Colon (tissue), 2 donors: ENCODE measurements at regions not wholly inside any gene's neighbourhood (a gene's known extent, or its start where the extent isn't known, plus 50 kb on each side); places are given as distances from the start of the nearest gene placed in this dataset.
"Not testable (repeated sequence)": the region's sequence is repeated elsewhere in the genome, so short reads cannot be mapped to it uniquely, and the experiment has no call there.

Source experiments
- FAIRE-seq: peaks from 2 replicates; lab custom pipeline; 2012; peaks lifted over from hg19 to GRCh38; lab: Jason Lieb, UNC
- donor health status: control.
- donor health status: control.

DNA sequence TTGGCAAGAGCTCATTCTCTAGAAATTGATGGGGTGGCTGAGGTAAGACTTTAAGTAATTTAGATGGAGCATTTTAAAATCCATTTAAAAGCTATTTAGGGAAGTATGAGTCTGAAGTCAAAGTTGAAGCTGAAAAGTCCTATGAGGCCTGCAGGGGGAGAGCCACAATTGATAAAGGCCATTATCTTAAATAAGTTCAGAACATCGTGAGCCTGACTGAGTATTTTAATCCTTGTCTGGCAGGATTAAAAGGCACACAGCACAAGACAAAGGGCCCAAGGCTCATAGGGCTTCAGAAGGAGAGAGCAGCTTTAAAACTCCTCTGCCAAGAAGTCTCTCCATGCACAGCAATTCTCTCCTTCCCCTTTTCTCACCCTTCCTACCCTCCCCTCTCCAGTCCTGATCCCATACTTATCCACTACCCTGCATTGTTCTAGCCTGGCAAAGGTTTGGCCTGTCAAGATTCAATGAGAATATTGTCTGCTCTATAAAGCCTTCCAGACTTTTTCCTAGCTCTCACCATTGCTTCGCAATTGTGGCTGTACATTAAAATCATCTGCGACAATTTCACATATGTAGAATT is 1312.9 kb downstream of the FAM181B start:
- no peak for FAIRE-seq

DNA sequence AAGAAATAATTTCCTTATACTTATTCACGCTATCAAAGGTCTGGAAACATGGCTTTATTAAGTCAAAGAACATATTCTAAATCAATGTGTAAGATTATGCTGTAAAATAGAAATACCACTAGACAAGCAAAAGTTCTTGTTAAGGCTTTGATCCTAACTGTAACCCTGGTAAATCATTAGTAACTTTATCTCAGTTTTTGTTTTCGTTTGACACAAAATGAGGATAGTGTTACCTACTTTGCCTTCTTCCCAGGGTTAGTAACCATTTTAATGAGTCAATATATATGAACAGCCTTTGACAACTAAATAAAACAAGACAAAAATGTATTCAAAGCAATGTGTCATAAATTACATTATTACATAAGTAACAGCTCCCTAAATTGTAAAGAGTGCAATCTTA is 1336.3 kb downstream of the FAM181B start:
- no peak for FAIRE-seq

DNA sequence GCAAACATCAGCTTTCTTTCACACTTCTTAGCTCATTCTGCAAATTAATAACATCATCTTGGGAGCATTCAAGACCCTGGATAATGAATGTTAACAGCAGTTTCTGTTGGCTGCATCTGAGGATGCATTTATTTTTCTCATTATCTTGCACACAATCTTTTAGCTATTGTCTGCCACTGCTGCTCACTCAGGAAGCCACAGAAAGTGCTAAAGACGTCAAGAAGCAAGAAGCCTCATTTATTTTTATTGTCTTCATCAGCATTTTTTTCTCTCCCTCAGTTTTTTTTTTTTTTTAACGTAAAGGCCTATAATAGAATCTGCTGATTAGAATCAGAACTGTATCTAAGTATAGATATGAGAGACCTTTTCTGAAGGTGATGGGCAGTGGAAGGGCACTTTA is 1339.4 kb downstream of the FAM181B start:
- FAIRE-seq = no peak

GRCh38 chr11:81388326-81388725 is 1345.3 kb downstream of the FAM181B start:
- FAIRE-seq = no peak

- FAIRE-seq = no peak
These were observed 1353.3 kb downstream of the FAM181B start for GRCh38 chr11:81380395-81380794.

DNA sequence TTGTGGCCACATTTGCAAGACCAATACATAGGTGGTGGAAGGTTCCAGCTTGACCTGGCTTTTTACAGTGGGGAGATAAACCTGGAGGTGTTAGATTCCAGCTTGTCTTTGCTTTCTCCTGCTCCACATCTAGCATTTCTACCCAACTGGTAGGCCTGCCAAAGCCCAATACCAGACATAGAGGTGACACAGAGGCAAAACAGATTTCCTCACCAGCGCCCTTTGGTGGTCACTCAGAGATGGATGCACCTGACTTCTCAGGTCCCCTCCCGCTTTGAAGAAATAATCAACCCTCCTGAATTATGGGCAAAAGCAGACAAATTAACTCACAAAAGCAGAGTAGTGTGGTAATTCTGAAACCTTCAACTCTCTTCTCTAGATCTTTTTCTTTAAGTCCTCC is 1356.2 kb downstream of the FAM181B start:
- no peak for FAIRE-seq

DNA sequence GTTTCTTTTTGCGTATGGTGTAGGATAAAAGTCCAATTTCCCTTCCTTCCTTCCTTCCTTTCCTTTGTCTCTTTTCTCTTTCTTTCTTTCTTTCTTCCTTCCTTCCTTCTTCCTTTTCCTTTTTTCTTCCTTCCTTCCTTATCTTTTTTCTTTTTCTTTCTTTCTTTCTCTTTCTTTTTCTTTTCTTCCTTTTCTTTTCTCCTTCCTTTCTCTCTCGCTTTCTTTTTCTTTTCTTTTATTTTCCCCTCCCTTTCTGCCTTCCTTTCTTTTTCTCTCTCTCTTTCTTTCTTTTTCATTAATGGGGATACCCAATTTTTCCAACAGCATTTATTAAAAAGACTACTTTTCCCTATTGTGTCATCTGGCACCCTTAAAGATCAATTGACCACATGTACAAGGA is 1359.7 kb downstream of the FAM181B start:
- FAIRE-seq = no peak

- no peak for FAIRE-seq
These were observed 1365.5 kb downstream of the FAM181B start for GRCh38 chr11:81368192-81368591.

DNA sequence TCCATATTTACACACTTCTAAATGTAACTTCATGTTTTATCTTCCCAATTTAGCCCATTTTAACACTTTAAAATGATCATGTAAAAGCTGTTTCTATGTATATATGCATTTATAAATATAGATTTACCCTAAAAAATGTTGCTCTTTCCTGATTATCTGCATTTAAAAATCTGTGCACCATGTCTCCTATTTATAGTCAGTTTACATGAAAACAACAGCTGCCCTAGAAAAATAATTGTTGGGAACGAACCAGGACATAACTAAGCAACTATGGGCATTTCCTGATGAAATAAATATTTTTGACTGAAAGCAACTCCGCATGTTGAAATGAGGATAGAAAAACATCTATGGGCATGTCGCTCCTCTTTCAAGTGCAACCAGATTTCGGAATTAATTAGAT is 1368.2 kb downstream of the FAM181B start:
- no peak for FAIRE-seq

DNA sequence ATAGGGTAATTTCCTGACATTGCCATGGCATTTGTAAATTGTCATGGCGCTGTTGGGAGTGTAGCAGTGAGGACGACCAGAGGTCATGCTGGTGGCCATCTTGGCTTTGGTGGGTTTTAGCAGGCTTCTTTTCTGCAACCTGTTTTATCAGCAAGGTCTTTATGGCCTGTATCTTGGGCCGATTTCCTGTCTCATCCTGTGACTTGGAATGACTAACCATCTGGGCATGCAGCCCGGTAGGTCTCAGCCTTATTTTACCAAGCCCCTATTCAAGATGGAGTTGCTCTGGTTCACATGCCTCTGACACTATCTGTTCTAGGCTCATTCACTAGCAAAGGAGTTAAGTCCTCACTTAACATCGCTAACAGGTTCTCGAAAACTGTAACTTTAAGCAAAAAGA is 1374.2 kb downstream of the FAM181B start:
- FAIRE-seq = no peak

DNA sequence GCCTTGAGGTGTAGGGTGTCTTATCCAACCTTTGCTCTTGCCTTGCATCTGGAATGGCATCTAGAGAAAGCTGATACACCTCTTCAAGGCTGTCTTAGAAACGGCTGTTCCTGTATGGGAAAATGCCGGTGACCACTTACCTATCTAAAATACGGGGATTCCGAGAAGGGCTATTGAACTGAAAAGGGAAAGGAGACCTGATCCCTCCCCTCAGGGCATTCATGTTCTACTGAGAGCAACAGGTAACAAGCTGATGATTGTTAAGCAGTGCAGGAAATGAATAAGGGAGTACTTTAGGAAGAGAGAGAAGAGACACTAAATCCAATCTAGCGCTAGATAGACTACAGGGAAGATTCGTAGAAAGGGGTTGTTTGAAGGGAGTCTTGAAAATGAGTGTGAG is 1388.1 kb downstream of the FAM181B start:
- FAIRE-seq = no peak

GRCh38 chr11:81342966-81343365 is 1390.7 kb downstream of the FAM181B start:
- FAIRE-seq = no peak

GRCh38 chr11:81340225-81340624 is 1393.4 kb downstream of the FAM181B start:
- no peak for FAIRE-seq

GRCh38 chr11:81339521-81339920 is 1394.1 kb downstream of the FAM181B start:
- FAIRE-seq = no peak

- FAIRE-seq = no peak
These were observed 1395.9 kb downstream of the FAM181B start for GRCh38 chr11:81337756-81338155.

- FAIRE-seq = no peak
These were observed 1401.4 kb downstream of the FAM181B start for GRCh38 chr11:81332276-81332675.

GRCh38 chr11:81331611-81332235 is 1401.9 kb downstream of the FAM181B start:
- no peak for FAIRE-seq

DNA sequence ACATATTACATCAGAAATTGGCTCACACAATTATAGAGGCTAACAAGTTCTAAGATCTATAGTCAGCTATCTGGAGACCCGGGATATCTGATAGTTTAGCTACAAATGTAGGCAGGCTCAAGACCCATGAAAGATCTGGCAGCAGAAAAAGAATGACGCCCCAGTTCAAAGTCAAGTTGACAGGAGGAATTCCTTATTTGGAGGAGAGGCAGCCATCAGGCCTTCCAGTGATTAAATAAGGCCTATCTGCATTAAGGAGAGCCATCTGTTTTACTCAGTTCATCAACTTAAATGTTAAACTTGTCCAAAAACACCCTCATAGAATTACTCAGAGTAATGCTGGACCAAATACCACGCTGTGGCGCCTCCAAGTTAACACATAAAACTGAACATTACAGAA is 1402.6 kb downstream of the FAM181B start:
- no peak for FAIRE-seq

DNA sequence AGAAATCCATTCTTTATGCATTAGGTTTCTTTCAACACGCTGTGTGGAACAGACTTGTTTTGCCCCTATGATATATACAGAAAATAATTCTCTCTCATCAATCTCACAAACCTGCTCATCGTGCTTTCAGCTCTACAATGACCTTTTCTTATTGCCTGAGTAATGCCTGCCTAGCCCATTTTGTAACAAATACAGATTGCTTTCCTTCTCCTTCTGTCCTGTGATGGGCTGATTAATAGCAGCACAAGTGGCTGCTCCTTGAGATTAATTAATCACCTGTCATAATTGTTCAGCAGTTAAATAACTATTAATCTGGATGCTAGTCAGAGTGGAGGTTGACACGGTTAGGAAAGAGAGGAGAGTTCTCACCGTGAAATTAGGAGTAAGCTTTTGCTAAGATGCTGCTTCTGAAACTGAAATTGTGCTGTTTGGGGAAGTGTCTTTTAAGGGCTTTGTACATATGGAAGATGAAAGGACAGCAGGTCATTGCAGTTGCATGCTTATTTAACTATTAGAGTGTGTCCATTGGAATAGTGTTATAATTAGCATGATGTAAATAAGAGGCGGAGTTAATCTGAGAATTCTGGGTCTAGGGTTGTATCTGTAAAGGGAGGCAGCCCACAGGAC is 1430.5 kb downstream of the FAM181B start:
- FAIRE-seq = no peak

- no peak for FAIRE-seq
These were observed 1432.4 kb downstream of the FAM181B start for GRCh38 chr11:81301166-81301830.

- FAIRE-seq = no peak
These were observed 1446.7 kb downstream of the FAM181B start for GRCh38 chr11:81286959-81287358.

DNA sequence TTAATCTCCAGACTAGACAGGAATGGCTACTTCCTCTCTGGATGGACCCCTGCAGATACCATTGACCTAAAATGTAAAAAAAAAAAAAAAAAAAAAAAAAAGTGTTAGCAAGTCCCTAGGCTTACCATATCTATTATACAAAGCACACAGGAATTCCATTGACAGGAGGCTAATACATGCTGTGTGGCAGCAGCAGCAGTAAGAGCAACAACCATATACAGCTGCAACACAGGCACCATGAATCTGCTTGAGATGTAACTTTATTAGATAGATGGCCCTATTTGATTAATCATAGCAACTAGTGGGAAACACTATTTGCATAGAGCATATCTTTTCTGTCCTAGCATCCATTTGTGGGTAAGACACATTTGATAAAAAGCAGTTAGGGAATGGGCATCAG is 1447.1 kb downstream of the FAM181B start:
- no peak for FAIRE-seq

GRCh38 chr11:81280228-81280627 is 1453.4 kb downstream of the FAM181B start:
- FAIRE-seq = not testable (repeated sequence)
